ENCODE measurements at regions not wholly inside any gene's neighbourhood (a gene's known extent, or its start where the extent isn't known, plus 50 kb on each side); places are given as distances from the start of the nearest gene placed in this dataset.
"Not testable (repeated sequence)": the region's sequence is repeated elsewhere in the genome, so short reads cannot be mapped to it uniquely, and the experiment has no call there.

- DNase-seq (ENCODE audit: low read depth), result no peak
- TF ChIP-seq CTCF (IDR thresholded peaks at IDR 0.05; ENCODE audit: control insufficient read depth, insufficient read depth, low read depth, low read length, missing control alignments), result no peak
- H3K4me3 ChIP-seq (ENCODE audit: control insufficient read depth, low read depth, low read length), result no peak overlapping the region
These were observed 433.6 kb downstream of the CSNK1G3 start for GRCh38 chr5:123945548-123945947.

- no peak for DNase-seq (ENCODE audit: low read depth)
- TF ChIP-seq CTCF (IDR thresholded peaks at IDR 0.05; ENCODE audit: control insufficient read depth, insufficient read depth, low read depth, low read length, missing control alignments), result no peak
- no peak overlapping the region for H3K4me3 ChIP-seq (ENCODE audit: control insufficient read depth, low read depth, low read length)
These were observed 431.2 kb downstream of the CSNK1G3 start for GRCh38 chr5:123943151-123943550.

- TF ChIP-seq CTCF (IDR thresholded peaks at IDR 0.05; ENCODE audit: control insufficient read depth, insufficient read depth, low read depth, low read length, missing control alignments), result no peak
- DNase-seq (ENCODE audit: low read depth), result no peak
- no peak overlapping the region for H3K4me3 ChIP-seq (ENCODE audit: control insufficient read depth, low read depth, low read length)
These were observed 428.4 kb downstream of the CSNK1G3 start for GRCh38 chr5:123940416-123940815.

- peak; percentile 60 for TF ChIP-seq CTCF (IDR thresholded peaks at IDR 0.05; ENCODE audit: control insufficient read depth, insufficient read depth, low read depth, low read length, missing control alignments)
- DNase-seq (ENCODE audit: low read depth), result peak; percentile 37
- no peak overlapping the region for H3K4me3 ChIP-seq (ENCODE audit: control insufficient read depth, low read depth, low read length)
These were observed 425.3 kb downstream of the CSNK1G3 start for GRCh38 chr5:123937230-123937629.

GRCh38 chr5:123936548-123936947 lies 424.6 kb downstream of the CSNK1G3 start:
- H3K4me3 ChIP-seq (ENCODE audit: control insufficient read depth, low read depth, low read length), result no peak overlapping the region
- DNase-seq (ENCODE audit: low read depth), result no peak
- no peak for TF ChIP-seq CTCF (IDR thresholded peaks at IDR 0.05; ENCODE audit: control insufficient read depth, insufficient read depth, low read depth, low read length, missing control alignments)

GRCh38 chr5:123933812-123934211 lies 421.8 kb downstream of the CSNK1G3 start:
- not testable (repeated sequence) for H3K4me3 ChIP-seq (ENCODE audit: control insufficient read depth, low read depth, low read length); DNase-seq (ENCODE audit: low read depth)

GRCh38 chr5:123929055-123929474 lies 417.1 kb downstream of the CSNK1G3 start:
- DNase-seq (ENCODE audit: low read depth), result no peak
- no peak for TF ChIP-seq CTCF (IDR thresholded peaks at IDR 0.05; ENCODE audit: control insufficient read depth, insufficient read depth, low read depth, low read length, missing control alignments)
- H3K4me3 ChIP-seq (ENCODE audit: control insufficient read depth, low read depth, low read length), result no peak overlapping the region
